GM12878 (cell line): ENCODE measurements at regions not wholly inside any gene's neighbourhood (a gene's known extent, or its start where the extent isn't known, plus 50 kb on each side); places are given as distances from the start of the nearest gene placed in this dataset.

Source experiments
- CTCF ChIP-seq, 3 experiments: IDR thresholded peaks in 2 of 3; conservative IDR thresholded peaks in 1 of 3; 2 replicates each; pipeline ENCODE4 v1.5.1; 2011; ENCODE audit warnings: low read depth in 3 of 3, low read length in 3 of 3, mild to moderate bottlenecking in 3 of 3, control low read depth in 2 of 3, moderate library complexity in 2 of 3, inconsistent platforms in 1 of 3, mixed read lengths in 1 of 3; ENCODE audit not compliant: control insufficient read depth in 2 of 3, insufficient read depth in 1 of 3; ENCODE audit errors: extremely low read depth in 1 of 3
- EGR1 ChIP-seq, 2 experiments: IDR thresholded peaks; 1 replicate in 1 of 2; 2 replicates in 1 of 2; pipeline ENCODE4 v1.6.1; 2011 to 2012; ENCODE audit warnings: low read depth in 2 of 2, low read length in 2 of 2, borderline replicate concordance in 1 of 2, mild to moderate bottlenecking in 1 of 2, moderate library complexity in 1 of 2
- ESRRA ChIP-seq: IDR thresholded peaks from 2 replicates; pipeline ENCODE4 v1.6.1; 2012; ENCODE audit warnings: mild to moderate bottlenecking, low read length, improper control_type of control experiment
- GABPA ChIP-seq: IDR thresholded peaks from 2 replicates; pipeline ENCODE4 v1.6.1; 2014; ENCODE audit warnings: antibody characterized with exemption, low read depth, mild to moderate bottlenecking, inconsistent platforms
- MTA2 ChIP-seq: fragments of 450-650 bp; IDR thresholded peaks from 2 replicates; pipeline ENCODE4 v1.6.1; 2016; ENCODE audit warnings: low read depth, mild to moderate bottlenecking, moderate library complexity
- NFIC ChIP-seq: IDR thresholded peaks from 2 replicates; pipeline ENCODE4 v1.6.1; 2012; ENCODE audit warnings: low read depth, mild to moderate bottlenecking, inconsistent platforms, low read length, moderate library complexity
- SUPT20H ChIP-seq: IDR thresholded peaks from 2 replicates; pipeline ENCODE4 v1.6.1; 2011; ENCODE audit warnings: low read depth, mild to moderate bottlenecking, low read length, moderate library complexity, borderline replicate concordance; ENCODE audit not compliant: control insufficient read depth
- USF2 ChIP-seq: IDR thresholded peaks from 2 replicates; pipeline ENCODE4 v1.6.1; 2011; ENCODE audit warnings: low read depth, low read length, improper control_type of control experiment, borderline replicate concordance
- YBX1 ChIP-seq: fragments of 450-650 bp; IDR thresholded peaks from 2 replicates; pipeline ENCODE4 v1.6.1; 2016; ENCODE audit warnings: antibody characterized with exemption

- no peak for TF ChIP-seq CTCF (IDR thresholded peaks at IDR 0.05 in 2 of 3, conservative IDR thresholded peaks at IDR 0.05 in 1 of 3; ENCODE audit: control insufficient read depth in 2 of 3, extremely low read depth in 1 of 3, insufficient read depth in 1 of 3, low read depth in 3 of 3, low read length in 3 of 3)
- no peak for TF ChIP-seq SUPT20H
- no peak for TF ChIP-seq ESRRA
- TF ChIP-seq YBX1 = no peak
- no peak for TF ChIP-seq NFIC
- TF ChIP-seq MTA2 = no peak
- no peak for TF ChIP-seq GABPA
- no peak for TF ChIP-seq USF2
- no peak for TF ChIP-seq EGR1 (IDR thresholded peaks at IDR 0.05; ENCODE audit: borderline replicate concordance in 1 of 2, low read depth in 2 of 2, low read length in 2 of 2)
Observed at GRCh38 chr12:116483959-116484750, 75.0 kb upstream of the MAP1LC3B2 start.
